ENCODE measurements at regions not wholly inside any gene's neighbourhood (a gene's known extent, or its start where the extent isn't known, plus 50 kb on each side); places are given as distances from the start of the nearest gene placed in this dataset.

- no peak for TF ChIP-seq ZNF274 (IDR thresholded peaks at IDR 0.05; ENCODE audit: low read depth, low read length)
- H3K4me3 ChIP-seq (ENCODE audit: low read length), result no peak overlapping the region
Measured at GRCh38 chr6:41438746-41439145, 103.3 kb downstream of the NCR2 start.

GRCh38 chr6:41439524-41440418, 104.4 kb downstream of the NCR2 start:
- no peak overlapping the region for H3K4me3 ChIP-seq (ENCODE audit: low read length)
- TF ChIP-seq ZNF274 (IDR thresholded peaks at IDR 0.05; ENCODE audit: low read depth, low read length), result no peak

GRCh38 chr6:41440958-41441357, 105.2 kb upstream of the FOXP4 start:
- no peak overlapping the region for H3K4me3 ChIP-seq (ENCODE audit: low read length)
- no peak for TF ChIP-seq ZNF274 (IDR thresholded peaks at IDR 0.05; ENCODE audit: low read depth, low read length)

- no peak overlapping the region for H3K4me3 ChIP-seq (ENCODE audit: low read length)
- TF ChIP-seq ZNF274 (IDR thresholded peaks at IDR 0.05; ENCODE audit: low read depth, low read length), result no peak
Measured at GRCh38 chr6:41441598-41442351, 104.4 kb upstream of the FOXP4 start.

- no peak overlapping the region for H3K4me3 ChIP-seq (ENCODE audit: low read length)
- TF ChIP-seq ZNF274 (IDR thresholded peaks at IDR 0.05; ENCODE audit: low read depth, low read length), result no peak
Measured at GRCh38 chr6:41442352-41442672, 103.9 kb upstream of the FOXP4 start.

- no peak overlapping the region for H3K4me3 ChIP-seq (ENCODE audit: low read length)
- TF ChIP-seq ZNF274 (IDR thresholded peaks at IDR 0.05; ENCODE audit: low read depth, low read length), result no peak
Measured at GRCh38 chr6:41442800-41443501, 103.2 kb upstream of the FOXP4 start.

GRCh38 chr6:41443616-41444525, 102.3 kb upstream of the FOXP4 start:
- no peak overlapping the region for H3K4me3 ChIP-seq (ENCODE audit: low read length)
- no peak for TF ChIP-seq ZNF274 (IDR thresholded peaks at IDR 0.05; ENCODE audit: low read depth, low read length)

GRCh38 chr6:41445261-41445660, 100.9 kb upstream of the FOXP4 start:
- TF ChIP-seq ZNF274 (IDR thresholded peaks at IDR 0.05; ENCODE audit: low read depth, low read length), result no peak
- H3K4me3 ChIP-seq (ENCODE audit: low read length), result no peak overlapping the region

- no peak overlapping the region for H3K4me3 ChIP-seq (ENCODE audit: low read length)
- TF ChIP-seq ZNF274 (IDR thresholded peaks at IDR 0.05; ENCODE audit: low read depth, low read length), result no peak
Measured at GRCh38 chr6:41446132-41446531, 100.0 kb upstream of the FOXP4 start.

- TF ChIP-seq ZNF274 (IDR thresholded peaks at IDR 0.05; ENCODE audit: low read depth, low read length), result no peak
- H3K4me3 ChIP-seq (ENCODE audit: low read length), result no peak overlapping the region
Measured at GRCh38 chr6:41446907-41447545, 99.2 kb upstream of the FOXP4 start.

GRCh38 chr6:41448256-41448655, 97.9 kb upstream of the FOXP4 start:
- H3K4me3 ChIP-seq (ENCODE audit: low read length), result no peak overlapping the region
- TF ChIP-seq ZNF274 (IDR thresholded peaks at IDR 0.05; ENCODE audit: low read depth, low read length), result no peak

GRCh38 chr6:41449399-41450245, 96.6 kb upstream of the FOXP4 start:
- no peak overlapping the region for H3K4me3 ChIP-seq (ENCODE audit: low read length)
- no peak for TF ChIP-seq ZNF274 (IDR thresholded peaks at IDR 0.05; ENCODE audit: low read depth, low read length)

Data from GM08714 (cell line).